SIG-M5 treated with dmso at 0.1 percent for 504 hours (cell line): ENCODE measurements at regions not wholly inside any gene's neighbourhood (a gene's known extent, or its start where the extent isn't known, plus 50 kb on each side); places are given as distances from the start of the nearest gene placed in this dataset.
"Not testable (repeated sequence)": the region's sequence is repeated elsewhere in the genome, so short reads cannot be mapped to it uniquely, and the experiment has no call there.

ENCODE experiments used
- DNase-seq: peaks from one replicate; lab custom pipeline; 2025; ENCODE audit not compliant: unreplicated experiment; lab: John Stamatoyannopoulos, UW

- no peak for DNase-seq
Observed at GRCh38 chr1:73859227-73859626, 338.7 kb downstream of the LRRIQ3 start.

- DNase-seq, result no peak
Observed at GRCh38 chr1:73854527-73854926, 343.4 kb downstream of the LRRIQ3 start.

- no peak for DNase-seq
Observed at GRCh38 chr1:73842436-73842835, 355.5 kb downstream of the LRRIQ3 start.

- DNase-seq, result no peak
Observed at GRCh38 chr1:73839922-73840321, 358.1 kb downstream of the LRRIQ3 start.

- DNase-seq, result no peak
Observed at GRCh38 chr1:73832276-73833181, 365.4 kb downstream of the LRRIQ3 start.

GRCh38 chr1:73827283-73827682, 370.7 kb downstream of the LRRIQ3 start:
- not testable (repeated sequence) for DNase-seq

GRCh38 chr1:73824065-73824464, 373.9 kb downstream of the LRRIQ3 start:
- no peak for DNase-seq

GRCh38 chr1:73821520-73821919, 376.5 kb downstream of the LRRIQ3 start:
- no peak for DNase-seq

GRCh38 chr1:73820843-73821242, 377.1 kb downstream of the LRRIQ3 start:
- DNase-seq, result no peak

GRCh38 chr1:73813716-73814115, 384.3 kb downstream of the LRRIQ3 start:
- DNase-seq, result no peak

- DNase-seq, result no peak
Observed at GRCh38 chr1:73813236-73813635, 384.7 kb downstream of the LRRIQ3 start.

- no peak for DNase-seq
Observed at GRCh38 chr1:73811798-73812197, 386.2 kb downstream of the LRRIQ3 start.

GRCh38 chr1:73804935-73805334, 393.0 kb downstream of the LRRIQ3 start:
- DNase-seq, result no peak

- no peak for DNase-seq
Observed at GRCh38 chr1:73803380-73803779, 394.6 kb downstream of the LRRIQ3 start.

- DNase-seq, result no peak
Observed at GRCh38 chr1:73801912-73802429, 396.0 kb downstream of the LRRIQ3 start.

GRCh38 chr1:73800376-73800775, 397.6 kb downstream of the LRRIQ3 start:
- no peak for DNase-seq

GRCh38 chr1:73789965-73790364, 408.0 kb downstream of the LRRIQ3 start:
- DNase-seq, result no peak

GRCh38 chr1:73784026-73784425, 413.9 kb downstream of the LRRIQ3 start:
- no peak for DNase-seq

GRCh38 chr1:73783352-73783751, 414.6 kb downstream of the LRRIQ3 start:
- DNase-seq, result no peak

GRCh38 chr1:73782901-73783300, 415.1 kb downstream of the LRRIQ3 start:
- DNase-seq, result no peak

GRCh38 chr1:73781251-73781650, 416.7 kb downstream of the LRRIQ3 start:
- DNase-seq, result no peak

GRCh38 chr1:73778471-73778870, 419.5 kb downstream of the LRRIQ3 start:
- no peak for DNase-seq

- DNase-seq, result no peak
Observed at GRCh38 chr1:73775896-73776295, 422.1 kb downstream of the LRRIQ3 start.
